ENCODE measurements at regions not wholly inside any gene's neighbourhood (a gene's known extent, or its start where the extent isn't known, plus 50 kb on each side); places are given as distances from the start of the nearest gene placed in this dataset.

DNA sequence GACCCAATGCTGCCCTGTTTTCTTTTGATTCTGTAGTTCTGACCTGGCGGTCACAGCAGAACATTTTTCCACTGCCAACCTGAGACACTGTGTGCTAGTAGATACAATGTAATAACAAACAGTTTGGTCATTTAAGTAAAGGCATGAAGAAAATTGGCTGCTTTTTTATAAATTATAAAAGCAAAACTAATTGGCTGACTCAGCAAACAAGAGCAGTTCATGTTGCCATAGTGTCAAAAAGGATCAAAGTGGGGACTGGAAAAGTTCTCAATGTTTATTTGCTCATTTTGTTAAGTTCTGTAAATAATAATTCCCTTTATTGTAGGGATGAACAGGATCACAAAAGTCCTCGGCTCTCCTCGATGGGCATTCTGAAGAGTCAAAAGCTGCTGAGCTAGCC is 599.5 kb downstream of the PKHD1 start:
- TF ChIP-seq POLR2A (IDR thresholded peaks at IDR 0.05) = no peak
- TF ChIP-seq, protein P1, sequence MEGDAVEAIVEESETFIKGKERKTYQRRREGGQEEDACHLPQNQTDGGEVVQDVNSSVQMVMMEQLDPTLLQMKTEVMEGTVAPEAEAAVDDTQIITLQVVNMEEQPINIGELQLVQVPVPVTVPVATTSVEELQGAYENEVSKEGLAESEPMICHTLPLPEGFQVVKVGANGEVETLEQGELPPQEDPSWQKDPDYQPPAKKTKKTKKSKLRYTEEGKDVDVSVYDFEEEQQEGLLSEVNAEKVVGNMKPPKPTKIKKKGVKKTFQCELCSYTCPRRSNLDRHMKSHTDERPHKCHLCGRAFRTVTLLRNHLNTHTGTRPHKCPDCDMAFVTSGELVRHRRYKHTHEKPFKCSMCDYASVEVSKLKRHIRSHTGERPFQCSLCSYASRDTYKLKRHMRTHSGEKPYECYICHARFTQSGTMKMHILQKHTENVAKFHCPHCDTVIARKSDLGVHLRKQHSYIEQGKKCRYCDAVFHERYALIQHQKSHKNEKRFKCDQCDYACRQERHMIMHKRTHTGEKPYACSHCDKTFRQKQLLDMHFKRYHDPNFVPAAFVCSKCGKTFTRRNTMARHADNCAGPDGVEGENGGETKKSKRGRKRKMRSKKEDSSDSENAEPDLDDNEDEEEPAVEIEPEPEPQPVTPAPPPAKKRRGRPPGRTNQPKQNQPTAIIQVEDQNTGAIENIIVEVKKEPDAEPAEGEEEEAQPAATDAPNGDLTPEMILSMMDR (IDR thresholded peaks at IDR 0.05) = no peak
- no peak for TF ChIP-seq POLR2AphosphoS5 (IDR thresholded peaks at IDR 0.05)
- TF ChIP-seq EP300 (IDR thresholded peaks at IDR 0.05) = no peak

Data from stomach (tissue), 4 donors.